IMR-90 (cell line): ENCODE measurements at regions not wholly inside any gene's neighbourhood (a gene's known extent, or its start where the extent isn't known, plus 50 kb on each side); places are given as distances from the start of the nearest gene placed in this dataset.

ENCODE experiments used
- ATAC-seq: fragments of 200-7000 bp; cut with Tn5 transposase; 2 replicates; pipeline ENCODE4 v1.9.1; 2020; ENCODE audit warnings: low read depth, mild to moderate bottlenecking, moderate library complexity
- BruUV-seq: library from RNA; stranded (reverse); fragments of 400-500 nt; replicated peaks from 2 replicates; lab custom pipeline; 2021; lab: Mats Ljungman, UMichigan
- CTCF ChIA-PET: fragments of 300-600 bp; formaldehyde crosslinking; extraction: SDS; loops from one replicate; lab custom pipeline; 2021; ENCODE audit warnings: antibody characterized with exemption; lab: Yijun Ruan, JAX
- POLR2A ChIA-PET: fragments of 300-600 bp; sonication (Branson Sonifier 250); formaldehyde crosslinking; loops from one replicate; lab custom pipeline; 2022; ENCODE audit warnings: antibody characterized with exemption; ENCODE audit not compliant: unreplicated experiment; lab: Charles Lee
- DNase-seq: peaks from one replicate; pipeline ENCODE4 v3.0.0; 2013
- H2AFZ ChIP-seq: replicated peaks from 2 replicates; pipeline ENCODE3; 2013; ENCODE audit warnings: low read length, mild to moderate bottlenecking; ENCODE audit not compliant: poor library complexity
- H2AK5ac ChIP-seq: 2 replicates; pipeline ENCODE4 v1.6.1; 2013; ENCODE audit warnings: low read depth, low read length, inconsistent platforms
- H2AK9ac ChIP-seq: replicated peaks from 2 replicates; pipeline ENCODE3; 2013; ENCODE audit warnings: mild to moderate bottlenecking, low read depth, low read length, moderate library complexity; ENCODE audit not compliant: poor library complexity
- H2BK120ac ChIP-seq: 2 replicates; pipeline ENCODE4 v1.6.1; 2013; ENCODE audit warnings: low read depth, low read length, inconsistent platforms
- H2BK15ac ChIP-seq: 3 replicates; pipeline ENCODE4 v1.6.1; 2013; ENCODE audit warnings: low read depth, low read length, inconsistent platforms
- H2BK20ac ChIP-seq: 2 replicates; pipeline ENCODE4 v1.6.1; 2013; ENCODE audit warnings: low read depth, mild to moderate bottlenecking, inconsistent platforms, low read length, moderate library complexity
- H2BK5ac ChIP-seq: 2 replicates; pipeline ENCODE4 v1.6.1; 2013; ENCODE audit warnings: mild to moderate bottlenecking, low read depth, low read length, inconsistent platforms; ENCODE audit not compliant: poor library complexity, severe bottlenecking
- H3K14ac ChIP-seq: replicated peaks from 2 replicates; pipeline ENCODE4 v1.6.1; 2013; ENCODE audit warnings: low read depth, low read length, inconsistent platforms
- H3K18ac ChIP-seq: 2 replicates; pipeline ENCODE4 v1.6.1; 2013; ENCODE audit warnings: low read depth, low read length, control low read depth
- H3K23ac ChIP-seq: 2 replicates; pipeline ENCODE4 v1.6.1; 2013; ENCODE audit warnings: low read depth, low read length, inconsistent platforms
- H3K27ac ChIP-seq: 2 replicates; pipeline ENCODE4 v1.5.1; 2013; ENCODE audit warnings: mild to moderate bottlenecking, control low read depth, low read length; ENCODE audit not compliant: insufficient read depth
- H3K27me3 ChIP-seq: 2 replicates; pipeline ENCODE4 v1.6.1; 2013; ENCODE audit warnings: low read length; ENCODE audit not compliant: control insufficient read depth, insufficient read depth
- H3K36me3 ChIP-seq: 2 replicates; pipeline ENCODE4 v1.6.1; 2013; ENCODE audit warnings: low read length, mixed read lengths; ENCODE audit not compliant: control insufficient read depth, insufficient read depth
- H3K4ac ChIP-seq: 2 replicates; pipeline ENCODE4 v1.6.1; 2013; ENCODE audit warnings: low read depth, low read length, inconsistent platforms
- H3K4me1 ChIP-seq: 2 replicates; pipeline ENCODE4 v1.6.1; 2013; ENCODE audit warnings: low read length, mixed read lengths; ENCODE audit not compliant: control insufficient read depth, insufficient read depth
- H3K4me2 ChIP-seq: 2 replicates; pipeline ENCODE4 v1.6.1; 2013; ENCODE audit warnings: low read depth, mild to moderate bottlenecking, control low read depth, low read length, moderate library complexity
- H3K4me3 ChIP-seq: 2 replicates; pipeline ENCODE4 v1.5.1; 2013; ENCODE audit warnings: low read depth, mild to moderate bottlenecking, control low read depth, low read length, moderate library complexity; ENCODE audit not compliant: insufficient read depth
- H3K56ac ChIP-seq: 2 replicates; pipeline ENCODE4 v1.6.1; 2013; ENCODE audit warnings: low read length, inconsistent platforms; ENCODE audit not compliant: insufficient read depth; ENCODE audit errors: extremely low read depth
- H3K79me1 ChIP-seq, 2 experiments: 2 replicates each; pipeline ENCODE4 v1.6.1; 2013; ENCODE audit warnings: low read length in 2 of 2, inconsistent platforms in 1 of 2, low read depth in 1 of 2
- H3K9ac ChIP-seq: 2 replicates; pipeline ENCODE4 v1.6.1; 2013; ENCODE audit warnings: low read depth, low read length, control low read depth
- H3K9me1 ChIP-seq: 2 replicates; pipeline ENCODE4 v1.6.1; 2013; ENCODE audit warnings: low read length, inconsistent platforms; ENCODE audit not compliant: insufficient read depth
- H3K9me3 ChIP-seq: 2 replicates; pipeline ENCODE4 v1.6.1; 2013; ENCODE audit warnings: low read length; ENCODE audit not compliant: control insufficient read depth, insufficient read depth
- H4K20me1 ChIP-seq: 2 replicates; pipeline ENCODE4 v1.6.1; 2013; ENCODE audit warnings: low read length, inconsistent platforms; ENCODE audit not compliant: insufficient read depth
- H4K5ac ChIP-seq: 2 replicates; pipeline ENCODE4 v1.6.1; 2013; ENCODE audit warnings: mild to moderate bottlenecking, low read depth, low read length, control low read depth
- H4K8ac ChIP-seq, 2 experiments: 2 replicates each; pipeline ENCODE4 v1.6.1; 2013; ENCODE audit warnings: low read depth in 2 of 2, low read length in 2 of 2, control low read depth in 1 of 2, inconsistent platforms in 1 of 2
- H4K91ac ChIP-seq: 2 replicates; pipeline ENCODE4 v1.6.1; 2013; ENCODE audit warnings: low read depth, low read length, inconsistent platforms; ENCODE audit not compliant: insufficient read depth
- BHLHE40 ChIP-seq: fragments of 150-350 bp; IDR thresholded peaks from 2 replicates; pipeline ENCODE4 v1.6.1; 2016; ENCODE audit warnings: mild to moderate bottlenecking, low read depth, low read length
- CEBPB ChIP-seq: IDR thresholded peaks from 2 replicates; pipeline ENCODE4 v1.6.1; 2012; ENCODE audit warnings: low read depth, low read length, improper control_type of control experiment
- CHD1 ChIP-seq: IDR thresholded peaks from 2 replicates; pipeline ENCODE4 v1.6.1; 2012; ENCODE audit warnings: low read depth, low read length, improper control_type of control experiment
- FOS ChIP-seq: fragments of 150-350 bp; IDR thresholded peaks from 2 replicates; pipeline ENCODE4 v1.6.1; 2016; ENCODE audit warnings: low read depth, low read length
- MAFK ChIP-seq: IDR thresholded peaks from 2 replicates; pipeline ENCODE4 v1.6.1; 2012; ENCODE audit warnings: low read depth, low read length, improper control_type of control experiment
- MAZ ChIP-seq: IDR thresholded peaks from 2 replicates; pipeline ENCODE4 v1.6.1; 2012; ENCODE audit warnings: low read depth, mild to moderate bottlenecking, low read length, improper control_type of control experiment, moderate library complexity, borderline replicate concordance
- MXI1 ChIP-seq: IDR thresholded peaks from 2 replicates; pipeline ENCODE4 v1.6.1; 2012; ENCODE audit warnings: low read depth, mild to moderate bottlenecking, low read length, moderate library complexity, borderline replicate concordance
- NFE2L2 ChIP-seq: fragments of 150-350 bp; IDR thresholded peaks from 2 replicates; pipeline ENCODE4 v1.6.1; 2016; ENCODE audit warnings: low read depth, mild to moderate bottlenecking, low read length
- POLR2A ChIP-seq: IDR thresholded peaks from 2 replicates; pipeline ENCODE4 v1.6.1; 2012; ENCODE audit warnings: mild to moderate bottlenecking, low read depth, low read length
- RAD21 ChIP-seq: IDR thresholded peaks from 2 replicates; pipeline ENCODE4 v1.6.1; 2012; ENCODE audit warnings: low read length, improper control_type of control experiment
- RCOR1 ChIP-seq: IDR thresholded peaks from 2 replicates; pipeline ENCODE4 v1.6.1; 2012; ENCODE audit warnings: mild to moderate bottlenecking, low read length, improper control_type of control experiment; ENCODE audit not compliant: insufficient replicate concordance
- RFX5 ChIP-seq: IDR thresholded peaks from 2 replicates; pipeline ENCODE4 v1.8.0; 2012; ENCODE audit warnings: low read depth, mild to moderate bottlenecking, low read length, moderate library complexity
- SMC3 ChIP-seq: fragments of 150-350 bp; IDR thresholded peaks from 2 replicates; pipeline ENCODE4 v1.6.1; 2016; ENCODE audit warnings: low read depth, mild to moderate bottlenecking, antibody characterized with exemption, low read length, moderate library complexity
- WGBS, 2 experiments: methylation state at CpG; one replicate each; pipeline versions ENCODE4 v1.1.5 to v1.1.7; 2013; ENCODE audit warnings: missing lambda C conversion rate in 2 of 2; ENCODE audit not compliant: insufficient read length in 1 of 2; ENCODE audit errors: extremely low coverage in 2 of 2; 5-methylcytosine and 5-hydroxymethylcytosine counted together
- dilution Hi-C: fragments of 300-500 bp; cut with HindIII; formaldehyde crosslinking; loops from one replicate; pipeline ENCODE4 v1.14.3; 2018; ENCODE audit warnings: low sequenced_read_pairs; ENCODE audit not compliant: unreplicated experiment
- in situ Hi-C: fragments of 300-500 bp; cut with MboI; formaldehyde crosslinking; loops from 3 replicates; pipeline ENCODE4 v1.14.3; 2019; ENCODE audit warnings: low sequenced_read_pairs, inconsistent platforms, mixed read lengths
- intact Hi-C: fragments of 100-400 bp; cut with micrococcal nuclease; formaldehyde crosslinking; loops from 2 replicates; pipeline ENCODE4 v1.10.0; 2022
- TF ChIP-seq, protein P1 (sequence below): conservative IDR thresholded peaks from 2 replicates; pipeline ENCODE4 v1.5.1; 2012; ENCODE audit warnings: mild to moderate bottlenecking, low read depth, low read length, improper control_type of control experiment
- TF ChIP-seq, protein P2 (sequence below): fragments of 150-350 bp; IDR thresholded peaks from 2 replicates; pipeline ENCODE4 v1.6.1; 2016; ENCODE audit warnings: low read depth, mild to moderate bottlenecking, low read length, moderate library complexity, borderline replicate concordance
- TF ChIP-seq, protein P3 (sequence below): fragments of 150-350 bp; IDR thresholded peaks from 2 replicates; pipeline ENCODE4 v1.6.1; 2017; ENCODE audit warnings: mild to moderate bottlenecking, antibody characterized with exemption, low read length, low read depth

DNA sequence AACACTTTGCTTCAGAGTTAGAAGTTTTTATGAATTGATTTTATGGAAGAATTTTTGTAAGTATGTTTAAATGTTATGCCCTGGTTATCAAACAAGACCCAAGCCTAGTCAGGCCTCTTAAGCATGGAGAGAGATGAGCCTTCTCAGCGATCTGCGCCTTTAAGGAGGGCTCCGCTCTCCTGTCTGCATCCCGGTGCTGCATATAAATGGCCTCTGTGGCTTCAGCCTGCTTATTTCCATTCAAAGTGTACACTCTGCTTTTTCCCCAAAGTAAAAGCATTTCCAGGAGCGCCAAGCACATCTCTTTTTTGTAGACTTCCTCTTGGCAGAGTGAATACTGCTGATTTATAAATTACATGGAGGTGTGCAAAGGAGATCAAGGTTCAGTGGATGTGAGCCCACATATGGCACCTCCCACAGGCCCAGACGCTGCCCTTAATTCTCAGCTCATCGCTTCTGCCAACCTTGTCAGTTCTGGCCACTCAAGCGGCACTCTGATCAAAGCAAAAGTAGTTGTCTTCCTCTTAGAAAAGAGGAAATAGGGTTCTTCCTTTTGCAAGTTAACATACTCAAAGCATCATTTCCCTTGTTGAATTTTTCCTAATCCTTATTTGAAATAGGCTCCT lies 70.0 kb upstream of the SFMBT2 start:
- H3K9ac ChIP-seq, result no peak overlapping the region
- no peak overlapping the region for H2AK5ac ChIP-seq
- H2AFZ ChIP-seq, result no peak overlapping the region
- in situ Hi-C loops, result no loop called here
- H3K4me1 ChIP-seq, result no peaks in the 10 kb centered on the region
- no peak overlapping the region for H2BK120ac ChIP-seq
- H3K4me3 ChIP-seq, result no peak overlapping the region
- H3K36me3 ChIP-seq, result no peaks in the 10 kb centered on the region
- no peak overlapping the region for H3K56ac ChIP-seq
- no peak overlapping the region for H2BK20ac ChIP-seq
- H3K4ac ChIP-seq, result no peak overlapping the region
- H4K8ac ChIP-seq, result no peak overlapping the region
- H3K27me3 ChIP-seq, result no peaks in the 10 kb centered on the region; the same call in 1 of the 2 replicates
- H4K5ac ChIP-seq, result no peak overlapping the region
- no peak for TF ChIP-seq MAZ
- TF ChIP-seq NFE2L2, result no peak
- TF ChIP-seq FOS, result no peak
- TF ChIP-seq RCOR1, result no peak
- no peak for TF ChIP-seq MXI1
- TF ChIP-seq, protein P1, sequence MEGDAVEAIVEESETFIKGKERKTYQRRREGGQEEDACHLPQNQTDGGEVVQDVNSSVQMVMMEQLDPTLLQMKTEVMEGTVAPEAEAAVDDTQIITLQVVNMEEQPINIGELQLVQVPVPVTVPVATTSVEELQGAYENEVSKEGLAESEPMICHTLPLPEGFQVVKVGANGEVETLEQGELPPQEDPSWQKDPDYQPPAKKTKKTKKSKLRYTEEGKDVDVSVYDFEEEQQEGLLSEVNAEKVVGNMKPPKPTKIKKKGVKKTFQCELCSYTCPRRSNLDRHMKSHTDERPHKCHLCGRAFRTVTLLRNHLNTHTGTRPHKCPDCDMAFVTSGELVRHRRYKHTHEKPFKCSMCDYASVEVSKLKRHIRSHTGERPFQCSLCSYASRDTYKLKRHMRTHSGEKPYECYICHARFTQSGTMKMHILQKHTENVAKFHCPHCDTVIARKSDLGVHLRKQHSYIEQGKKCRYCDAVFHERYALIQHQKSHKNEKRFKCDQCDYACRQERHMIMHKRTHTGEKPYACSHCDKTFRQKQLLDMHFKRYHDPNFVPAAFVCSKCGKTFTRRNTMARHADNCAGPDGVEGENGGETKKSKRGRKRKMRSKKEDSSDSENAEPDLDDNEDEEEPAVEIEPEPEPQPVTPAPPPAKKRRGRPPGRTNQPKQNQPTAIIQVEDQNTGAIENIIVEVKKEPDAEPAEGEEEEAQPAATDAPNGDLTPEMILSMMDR, result no peak
- TF ChIP-seq, protein P2, sequence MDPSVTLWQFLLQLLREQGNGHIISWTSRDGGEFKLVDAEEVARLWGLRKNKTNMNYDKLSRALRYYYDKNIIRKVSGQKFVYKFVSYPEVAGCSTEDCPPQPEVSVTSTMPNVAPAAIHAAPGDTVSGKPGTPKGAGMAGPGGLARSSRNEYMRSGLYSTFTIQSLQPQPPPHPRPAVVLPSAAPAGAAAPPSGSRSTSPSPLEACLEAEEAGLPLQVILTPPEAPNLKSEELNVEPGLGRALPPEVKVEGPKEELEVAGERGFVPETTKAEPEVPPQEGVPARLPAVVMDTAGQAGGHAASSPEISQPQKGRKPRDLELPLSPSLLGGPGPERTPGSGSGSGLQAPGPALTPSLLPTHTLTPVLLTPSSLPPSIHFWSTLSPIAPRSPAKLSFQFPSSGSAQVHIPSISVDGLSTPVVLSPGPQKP, result no peak
- TF ChIP-seq CHD1, result no peak
- TF ChIP-seq MAFK, result no peak
- no peak for TF ChIP-seq RFX5
- TF ChIP-seq, protein P3, sequence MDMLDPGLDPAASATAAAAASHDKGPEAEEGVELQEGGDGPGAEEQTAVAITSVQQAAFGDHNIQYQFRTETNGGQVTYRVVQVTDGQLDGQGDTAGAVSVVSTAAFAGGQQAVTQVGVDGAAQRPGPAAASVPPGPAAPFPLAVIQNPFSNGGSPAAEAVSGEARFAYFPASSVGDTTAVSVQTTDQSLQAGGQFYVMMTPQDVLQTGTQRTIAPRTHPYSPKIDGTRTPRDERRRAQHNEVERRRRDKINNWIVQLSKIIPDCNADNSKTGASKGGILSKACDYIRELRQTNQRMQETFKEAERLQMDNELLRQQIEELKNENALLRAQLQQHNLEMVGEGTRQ, result no peak
- no peak for TF ChIP-seq BHLHE40
- TF ChIP-seq SMC3, result no peak
- no peak for TF ChIP-seq CEBPB
- TF ChIP-seq RAD21, result no peak
- TF ChIP-seq POLR2A, result no peak
- ChIA-PET CTCF (no interaction called here), POLR2A (no interaction called here)
- no peak overlapping the region for H3K18ac ChIP-seq
- dilution Hi-C loops, result no loop called here
- H3K4me2 ChIP-seq, result no peak overlapping the region
- no peak for ATAC-seq
- H3K9me3 ChIP-seq, result no peaks in the 10 kb centered on the region
- H3K14ac ChIP-seq, result no peak overlapping the region
- H2BK15ac ChIP-seq, result no peak overlapping the region
- no peaks in the 10 kb centered on the region for H3K9me1 ChIP-seq
- no peak overlapping the region for H4K91ac ChIP-seq
- WGBS, 2 experiments, result no CpG with 5 or more reads among the region's 8 CpGs
- H3K23ac ChIP-seq, result no peak overlapping the region
- H4K20me1 ChIP-seq, result no peaks in the 10 kb centered on the region
- no peak for DNase-seq
- no peak overlapping the region for H3K27ac ChIP-seq
- H2BK5ac ChIP-seq, result no peak overlapping the region
- no peak overlapping the region for H2AK9ac ChIP-seq
- BruUV-seq, result no TSS peak
- intact Hi-C loops, result no loop called here
- no peaks in the 10 kb centered on the region for H3K79me1 ChIP-seq
